ENCODE measurements at regions not wholly inside any gene's neighbourhood (a gene's known extent, or its start where the extent isn't known, plus 50 kb on each side); places are given as distances from the start of the nearest gene placed in this dataset.

DNA sequence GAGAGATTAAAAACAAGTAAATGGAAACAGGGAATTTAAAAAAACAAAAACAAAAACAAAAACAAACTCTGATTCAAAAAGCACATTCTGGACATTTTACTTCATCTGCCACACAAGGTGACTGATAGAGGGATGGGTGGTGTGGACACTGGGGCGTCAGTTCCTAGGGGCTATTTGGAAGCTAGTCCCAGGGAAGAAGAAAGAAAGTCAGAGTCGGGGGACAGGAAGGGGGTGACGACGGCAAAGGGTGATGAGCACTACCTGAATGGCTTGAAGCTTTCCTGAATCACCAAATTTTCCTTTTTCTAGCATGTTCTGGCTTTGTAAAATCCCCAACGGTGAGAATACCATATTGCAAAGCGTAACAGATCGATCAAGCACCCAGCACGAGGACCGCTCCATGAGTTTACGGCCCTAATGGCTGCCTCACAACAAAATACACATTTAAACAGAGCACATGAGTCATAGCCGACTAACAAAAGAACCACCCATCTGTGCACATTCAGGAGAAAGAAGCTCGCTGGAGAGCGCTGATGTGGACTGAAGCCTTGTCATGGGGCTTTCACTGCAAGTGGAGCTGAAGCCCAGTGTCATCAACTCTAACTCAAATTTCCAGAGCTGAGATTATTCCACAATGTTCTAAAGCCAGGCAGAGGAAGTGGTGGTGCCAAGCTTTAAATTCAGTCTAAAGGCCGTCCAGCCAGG is 178.9 kb downstream of the LNPK start:
- TF ChIP-seq CTCF (IDR thresholded peaks at IDR 0.05) = no peak
- TF ChIP-seq POLR2A (IDR thresholded peaks at IDR 0.05) = no peak

Measured in uterus (tissue), 2 donors.